ENCODE measurements at regions not wholly inside any gene's neighbourhood (a gene's known extent, or its start where the extent isn't known, plus 50 kb on each side); places are given as distances from the start of the nearest gene placed in this dataset.

DNA sequence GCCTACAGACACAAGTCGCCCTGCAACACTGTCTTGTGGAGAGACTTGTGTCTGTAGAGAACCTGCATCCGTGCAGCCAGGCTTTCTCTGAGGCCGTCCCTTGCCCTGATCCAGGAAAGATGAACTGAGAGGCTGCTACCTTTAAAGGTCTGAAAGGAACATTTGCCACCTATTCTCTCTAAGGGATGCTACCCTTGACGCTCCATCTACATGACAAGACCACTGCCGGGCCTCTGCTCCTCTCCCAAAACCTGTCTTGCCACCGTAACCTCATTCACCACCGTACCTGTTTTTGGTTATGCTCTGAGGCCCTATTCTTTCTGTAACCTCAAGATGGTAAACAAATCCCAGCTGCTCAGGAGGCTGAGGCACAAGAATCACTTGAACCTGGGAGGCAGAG lies 73.9 kb downstream of the FOXF2 start:
- CTCF ChIA-PET: no interaction called here
- H3K27me3 Mint-ChIP-seq: peaks cover 11% of the 10 kb centered on the region

GRCh38 chr6:1463751-1464426 lies 74.5 kb downstream of the FOXF2 start:
- intact Hi-C loops (cut with micrococcal nuclease): no loop called here
- no peak for ATAC-seq (ENCODE audit: low read depth)
- TF ChIP-seq CTCF (IDR thresholded peaks at IDR 0.05): no peak
- Mint-ChIP-seq H3K4me1 (peaks cover 2% of the 10 kb centered on the region), H3K9me3 (no peaks in the 10 kb centered on the region), H3K27me3 (peaks cover 11% of the 10 kb centered on the region), H3K4me3 (no peak overlapping the region), H3K27ac (no peak overlapping the region), H3K36me3 (ENCODE audit: low read depth) (no peaks in the 10 kb centered on the region)
- POLR2A ChIA-PET: no interaction called here
- CTCF ChIA-PET: no interaction called here
- no peak for DNase-seq

More for the DNA sequence above, 73.9 kb downstream of the FOXF2 start:
- POLR2A ChIA-PET: no interaction called here
- no peak overlapping the region for H3K27ac Mint-ChIP-seq
- no peak for TF ChIP-seq CTCF (IDR thresholded peaks at IDR 0.05)
- DNase-seq (no peak), ATAC-seq (ENCODE audit: low read depth) (no peak)
- H3K4me3 Mint-ChIP-seq: no peak overlapping the region
- intact Hi-C loops (cut with micrococcal nuclease): no loop called here
- no peaks in the 10 kb centered on the region for H3K9me3 Mint-ChIP-seq
- H3K36me3 Mint-ChIP-seq (ENCODE audit: low read depth): no peaks in the 10 kb centered on the region
- peaks cover 2% of the 10 kb centered on the region for H3K4me1 Mint-ChIP-seq

DNA sequence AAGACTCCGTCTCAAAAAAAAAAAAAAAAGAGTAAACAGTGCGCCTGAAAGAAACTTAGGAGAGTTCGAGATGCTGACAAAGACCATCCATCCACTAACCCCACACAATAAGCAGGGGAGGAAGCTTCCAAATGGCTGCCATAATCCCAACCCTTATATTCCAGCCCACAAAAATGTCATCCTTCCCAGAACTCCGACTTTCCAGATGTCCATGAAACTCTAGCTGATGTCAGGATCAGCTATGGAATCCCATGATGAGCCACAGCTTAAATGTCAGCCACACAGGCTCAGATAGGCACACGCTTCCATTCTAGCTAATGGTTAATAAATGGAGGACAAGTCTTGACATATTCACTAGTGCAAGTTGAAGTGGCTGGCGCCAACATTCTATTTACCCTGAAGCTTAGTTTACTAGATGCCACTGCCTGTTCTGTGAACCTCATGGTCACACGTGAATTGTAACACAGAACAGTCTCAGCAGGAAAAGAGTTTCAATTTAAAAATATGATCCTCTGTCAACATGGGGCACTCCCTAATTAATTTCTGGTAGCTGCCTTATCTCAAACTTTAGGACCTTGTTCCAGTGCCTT lies 75.5 kb downstream of the FOXF2 start:
- DNase-seq: no peak
- Mint-ChIP-seq H3K27me3 (peaks cover 9% of the 10 kb centered on the region), H3K4me3 (no peak overlapping the region), H3K4me1 (peaks cover 3% of the 10 kb centered on the region), H3K9me3 (no peaks in the 10 kb centered on the region), H3K27ac (no peak overlapping the region), H3K36me3 (ENCODE audit: low read depth) (no peaks in the 10 kb centered on the region)
- intact Hi-C loops (cut with micrococcal nuclease): no loop called here
- no peak for ATAC-seq (ENCODE audit: low read depth)
- ChIA-PET POLR2A (no interaction called here), CTCF (no interaction called here)
- no peak for TF ChIP-seq CTCF (IDR thresholded peaks at IDR 0.05)

- ATAC-seq (ENCODE audit: low read depth) (no peak), DNase-seq (no peak)
- Mint-ChIP-seq H3K4me1 (peaks cover 10% of the 10 kb centered on the region), H3K4me3 (no peak overlapping the region), H3K9me3 (no peaks in the 10 kb centered on the region), H3K27me3 (peaks cover 19% of the 10 kb centered on the region), H3K36me3 (ENCODE audit: low read depth) (no peaks in the 10 kb centered on the region), H3K27ac (no peak overlapping the region)
- POLR2A ChIA-PET: no interaction called here
- intact Hi-C loops (cut with micrococcal nuclease): no loop called here
- TF ChIP-seq CTCF (IDR thresholded peaks at IDR 0.05): no peak
- CTCF ChIA-PET: no interaction called here
Measured at GRCh38 chr6:1468126-1468525, 78.8 kb downstream of the FOXF2 start.

GRCh38 chr6:1470040-1470439 lies 80.7 kb downstream of the FOXF2 start:
- CTCF ChIA-PET: interaction anchor here (0.5 kb wide), 1 partner anchor 45 kb away, joined by 5 read pairs; no protein-coding TSS in a partner anchor
- Mint-ChIP-seq H3K27ac (no peak overlapping the region), H3K9me3 (no peaks in the 10 kb centered on the region), H3K27me3 (peaks cover 18% of the 10 kb centered on the region), H3K4me1 (peaks cover 10% of the 10 kb centered on the region), H3K4me3 (no peak overlapping the region), H3K36me3 (ENCODE audit: low read depth) (no peaks in the 10 kb centered on the region)
- TF ChIP-seq CTCF (IDR thresholded peaks at IDR 0.05): no peak
- no peak for DNase-seq
- POLR2A ChIA-PET: no interaction called here
- ATAC-seq (ENCODE audit: low read depth): no peak
- intact Hi-C loops (cut with micrococcal nuclease): no loop called here

Data from activated B cell treated with CpG ODN at 0.5 μM for 24 hours (primary cell).